HFFc6 (cell line): ENCODE measurements at regions not wholly inside any gene's neighbourhood (a gene's known extent, or its start where the extent isn't known, plus 50 kb on each side); places are given as distances from the start of the nearest gene placed in this dataset.

Experiments used
- DNase-seq: peaks from one replicate; pipeline ENCODE4 v3.0.0-alpha.2; 2018
- H3K27ac Mint-ChIP-seq: 2 replicates; pipeline ENCODE4 v1.8.0; 2020; ENCODE audit warnings: mild to moderate bottlenecking, mixed read lengths
- H3K27me3 Mint-ChIP-seq: 2 replicates; pipeline ENCODE4 v1.8.0; 2021; ENCODE audit warnings: mild to moderate bottlenecking, moderate library complexity, mixed read lengths; ENCODE audit not compliant: insufficient read depth
- H3K36me3 Mint-ChIP-seq: 2 replicates; pipeline ENCODE4 v1.8.0; 2021; ENCODE audit warnings: low read depth, mixed read lengths
- H3K4me1 Mint-ChIP-seq: 2 replicates; pipeline ENCODE4 v1.8.0; 2020; ENCODE audit warnings: low read depth, mixed read lengths
- H3K4me3 Mint-ChIP-seq: 2 replicates; pipeline ENCODE4 v1.8.0; 2020; ENCODE audit warnings: mild to moderate bottlenecking, moderate library complexity, mixed read lengths
- H3K9me3 Mint-ChIP-seq: 2 replicates; pipeline ENCODE4 v1.8.0; 2020; ENCODE audit warnings: mild to moderate bottlenecking, mixed read lengths
- TF ChIP-seq, protein P1 (sequence below): fragments of 200-600 bp; sonication (generic); IDR thresholded peaks from 2 replicates; pipeline ENCODE4 v1.5.0; 2021; ENCODE audit warnings: antibody characterized with exemption, mild to moderate bottlenecking

DNA sequence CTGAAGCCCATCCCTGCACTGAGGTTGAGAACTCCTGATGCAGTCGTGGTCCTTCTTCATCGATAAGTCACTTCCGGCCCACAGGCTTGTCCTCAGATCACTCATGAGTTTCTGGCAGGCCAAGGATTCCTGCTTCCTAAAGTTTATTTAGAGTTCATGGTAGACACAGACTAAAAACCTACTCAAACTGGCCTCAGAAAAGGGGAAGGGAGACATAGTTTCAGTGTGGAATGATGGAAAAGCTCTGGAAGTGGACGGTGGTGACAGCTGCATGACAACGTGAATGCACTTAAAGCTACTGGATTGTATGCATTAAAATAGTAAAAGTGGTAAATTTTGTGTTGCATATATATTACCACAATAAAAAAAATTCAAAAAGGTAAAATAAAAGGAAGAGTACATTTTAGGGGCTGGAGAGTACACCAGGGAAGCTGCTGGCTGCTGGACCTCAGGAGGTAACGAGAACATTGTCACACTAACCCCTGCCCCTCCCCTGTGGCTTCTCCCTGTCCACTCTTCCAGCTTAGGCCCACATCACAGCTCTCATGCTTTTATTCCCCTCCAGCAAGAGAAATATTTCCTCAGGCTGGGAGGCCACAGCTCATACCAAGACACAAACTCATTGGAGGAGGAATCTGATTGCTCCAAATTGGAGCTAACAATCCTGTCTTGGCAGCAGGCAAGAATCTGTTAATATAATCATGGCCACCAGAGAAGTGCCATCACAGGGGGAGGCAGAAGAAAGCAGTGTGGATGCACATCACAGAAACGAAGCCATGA lies 741.0 kb downstream of the UQCRFS1 start:
- Mint-ChIP-seq H3K4me3 (peak overlapping the region; percentile 48; the same call in 1 of the 2 replicates), H3K36me3 (peaks cover 4% of the 10 kb centered on the region; the same call in 1 of the 2 replicates), H3K27ac (no peak overlapping the region), H3K9me3 (peaks cover 50% of the 10 kb centered on the region), H3K4me1 (no peaks in the 10 kb centered on the region), H3K27me3 (peaks cover 4% of the 10 kb centered on the region)
- DNase-seq = no peak
- TF ChIP-seq, protein P1, sequence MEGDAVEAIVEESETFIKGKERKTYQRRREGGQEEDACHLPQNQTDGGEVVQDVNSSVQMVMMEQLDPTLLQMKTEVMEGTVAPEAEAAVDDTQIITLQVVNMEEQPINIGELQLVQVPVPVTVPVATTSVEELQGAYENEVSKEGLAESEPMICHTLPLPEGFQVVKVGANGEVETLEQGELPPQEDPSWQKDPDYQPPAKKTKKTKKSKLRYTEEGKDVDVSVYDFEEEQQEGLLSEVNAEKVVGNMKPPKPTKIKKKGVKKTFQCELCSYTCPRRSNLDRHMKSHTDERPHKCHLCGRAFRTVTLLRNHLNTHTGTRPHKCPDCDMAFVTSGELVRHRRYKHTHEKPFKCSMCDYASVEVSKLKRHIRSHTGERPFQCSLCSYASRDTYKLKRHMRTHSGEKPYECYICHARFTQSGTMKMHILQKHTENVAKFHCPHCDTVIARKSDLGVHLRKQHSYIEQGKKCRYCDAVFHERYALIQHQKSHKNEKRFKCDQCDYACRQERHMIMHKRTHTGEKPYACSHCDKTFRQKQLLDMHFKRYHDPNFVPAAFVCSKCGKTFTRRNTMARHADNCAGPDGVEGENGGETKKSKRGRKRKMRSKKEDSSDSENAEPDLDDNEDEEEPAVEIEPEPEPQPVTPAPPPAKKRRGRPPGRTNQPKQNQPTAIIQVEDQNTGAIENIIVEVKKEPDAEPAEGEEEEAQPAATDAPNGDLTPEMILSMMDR = no peak

GRCh38 chr19:28469544-28469943 lies 743.4 kb downstream of the UQCRFS1 start:
- no peaks in the 10 kb centered on the region for H3K36me3 Mint-ChIP-seq
- H3K9me3 Mint-ChIP-seq = peaks cover 32% of the 10 kb centered on the region
- no peaks in the 10 kb centered on the region for H3K4me1 Mint-ChIP-seq
- H3K27me3 Mint-ChIP-seq = peaks cover 2% of the 10 kb centered on the region; the same call in 1 of the 2 replicates
- DNase-seq = no peak
- H3K4me3 Mint-ChIP-seq = no peak overlapping the region
- TF ChIP-seq, protein P1 = no peak
- no peak overlapping the region for H3K27ac Mint-ChIP-seq

GRCh38 chr19:28468701-28469459 lies 744.1 kb downstream of the UQCRFS1 start:
- Mint-ChIP-seq H3K9me3 (peaks cover 25% of the 10 kb centered on the region), H3K4me3 (no peak overlapping the region), H3K27ac (no peak overlapping the region; the same call in 1 of the 2 replicates), H3K27me3 (peaks cover 2% of the 10 kb centered on the region; the same call in 1 of the 2 replicates), H3K36me3 (no peaks in the 10 kb centered on the region), H3K4me1 (no peaks in the 10 kb centered on the region)
- DNase-seq = no peak
- TF ChIP-seq, protein P1 = no peak

GRCh38 chr19:28466107-28467045 lies 746.6 kb downstream of the UQCRFS1 start:
- no peaks in the 10 kb centered on the region for H3K36me3 Mint-ChIP-seq
- DNase-seq = no peak
- H3K9me3 Mint-ChIP-seq = peaks cover 19% of the 10 kb centered on the region; the same call in 1 of the 2 replicates
- H3K4me3 Mint-ChIP-seq = no peak overlapping the region
- TF ChIP-seq, protein P1 = peak; percentile 87
- no peaks in the 10 kb centered on the region for H3K4me1 Mint-ChIP-seq
- H3K27ac Mint-ChIP-seq = no peak overlapping the region
- peaks cover 4% of the 10 kb centered on the region; the same call in 1 of the 2 replicates for H3K27me3 Mint-ChIP-seq
